Prostate gland (tissue), 2 donors: ENCODE measurements at regions not wholly inside any gene's neighbourhood (a gene's known extent, or its start where the extent isn't known, plus 50 kb on each side); places are given as distances from the start of the nearest gene placed in this dataset.

Experiments used
- POLR2A ChIP-seq: fragments of 450-650 bp; IDR thresholded peaks from one replicate; pipeline ENCODE4 v1.6.1; 2016; ENCODE audit warnings: antibody characterized with exemption, mild to moderate bottlenecking
- POLR2AphosphoS5 ChIP-seq: sonication (generic); formaldehyde crosslinking; IDR thresholded peaks from one replicate; pipeline ENCODE4 v1.6.1; 2017; ENCODE audit warnings: antibody characterized with exemption
- TF ChIP-seq, protein P1 (sequence below), 4 experiments: fragments of 200-600 bp in 2 of 4; fragments of 450-650 bp in 2 of 4; sonication (generic) in 2 of 4; IDR thresholded peaks; 1 replicate in 3 of 4; 2 replicates in 1 of 4; pipeline ENCODE4 v1.5.1; 2016 to 2019; ENCODE audit warnings: antibody characterized with exemption in 4 of 4, mild to moderate bottlenecking in 2 of 4, moderate library complexity in 2 of 4

DNA sequence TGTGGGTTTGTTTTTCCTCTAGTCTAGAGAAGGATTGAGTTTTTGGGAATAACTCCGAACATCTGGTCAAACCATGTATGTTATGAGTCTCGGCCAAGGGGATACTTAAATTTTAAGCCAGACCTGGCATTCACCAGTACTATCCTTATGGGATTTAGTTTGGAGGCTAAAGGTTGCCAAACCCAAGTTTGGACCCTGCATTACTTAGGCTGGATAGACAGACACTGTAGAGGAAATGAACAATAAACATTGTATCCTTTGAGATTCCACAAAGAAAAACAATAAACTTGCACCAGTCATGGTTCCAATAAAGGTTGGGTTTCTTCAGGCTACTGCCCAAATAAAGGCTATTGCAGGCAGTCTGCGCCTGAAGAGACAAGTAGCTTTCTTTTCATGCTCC lies 296.7 kb upstream of the MEF2C start:
- TF ChIP-seq POLR2AphosphoS5, result no peak
- TF ChIP-seq, protein P1, sequence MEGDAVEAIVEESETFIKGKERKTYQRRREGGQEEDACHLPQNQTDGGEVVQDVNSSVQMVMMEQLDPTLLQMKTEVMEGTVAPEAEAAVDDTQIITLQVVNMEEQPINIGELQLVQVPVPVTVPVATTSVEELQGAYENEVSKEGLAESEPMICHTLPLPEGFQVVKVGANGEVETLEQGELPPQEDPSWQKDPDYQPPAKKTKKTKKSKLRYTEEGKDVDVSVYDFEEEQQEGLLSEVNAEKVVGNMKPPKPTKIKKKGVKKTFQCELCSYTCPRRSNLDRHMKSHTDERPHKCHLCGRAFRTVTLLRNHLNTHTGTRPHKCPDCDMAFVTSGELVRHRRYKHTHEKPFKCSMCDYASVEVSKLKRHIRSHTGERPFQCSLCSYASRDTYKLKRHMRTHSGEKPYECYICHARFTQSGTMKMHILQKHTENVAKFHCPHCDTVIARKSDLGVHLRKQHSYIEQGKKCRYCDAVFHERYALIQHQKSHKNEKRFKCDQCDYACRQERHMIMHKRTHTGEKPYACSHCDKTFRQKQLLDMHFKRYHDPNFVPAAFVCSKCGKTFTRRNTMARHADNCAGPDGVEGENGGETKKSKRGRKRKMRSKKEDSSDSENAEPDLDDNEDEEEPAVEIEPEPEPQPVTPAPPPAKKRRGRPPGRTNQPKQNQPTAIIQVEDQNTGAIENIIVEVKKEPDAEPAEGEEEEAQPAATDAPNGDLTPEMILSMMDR (IDR thresholded peaks at IDR 0.05), result no peak
- TF ChIP-seq POLR2A, result no peak
